Right lobe of liver (tissue), 6 donors: ENCODE measurements at regions not wholly inside any gene's neighbourhood (a gene's known extent, or its start where the extent isn't known, plus 50 kb on each side); places are given as distances from the start of the nearest gene placed in this dataset.

Experiments used
- ATAC-seq, 4 donors: fragments of 200-7000 bp; cut with Tn5 transposase; one replicate each; pipeline ENCODE4 v1.9.1; 2020; ENCODE audit warnings: mild to moderate bottlenecking in 4 of 4, moderate library complexity in 4 of 4
- DNase-seq, 3 donors: peaks; one replicate each; pipeline ENCODE4 v3.0.0-alpha.2; 2020
- H3K27ac ChIP-seq, 3 donors: fragments of 200-600 bp; one replicate each; pipeline ENCODE4 v1.8.0; 2022
- H3K27me3 ChIP-seq, 2 donors: fragments of 200-600 bp; one replicate each; pipeline ENCODE4 v1.8.0; 2022
- H3K36me3 ChIP-seq, 4 donors: fragments of 200-600 bp; sonication (generic) in 1 of 4; one replicate each; pipeline versions ENCODE4 v1.5.1 to v1.8.0; 2017 to 2022; ENCODE audit warnings: control low read depth in 1 of 4
- H3K4me1 ChIP-seq, 4 donors: fragments of 200-600 bp; sonication (generic) in 1 of 4; one replicate each; pipeline versions ENCODE4 v1.5.1 to v1.8.0; 2017 to 2022; ENCODE audit warnings: control low read depth in 1 of 4
- H3K4me3 ChIP-seq, 3 donors: fragments of 200-600 bp; one replicate each; pipeline ENCODE4 v1.8.0; 2022
- H3K9me3 ChIP-seq, 4 donors: fragments of 200-600 bp; sonication (generic) in 1 of 4; one replicate each; pipeline versions ENCODE4 v1.5.1 to v1.8.0; 2017 to 2022; ENCODE audit warnings: control low read depth in 1 of 4
- POLR2A ChIP-seq: fragments of 450-650 bp; IDR thresholded peaks from one replicate; pipeline ENCODE4 v1.6.1; 2017; ENCODE audit warnings: antibody characterized with exemption, mild to moderate bottlenecking
- WGBS: methylation state at CpG from one replicate; pipeline ENCODE4 v1.1.6; 2018; ENCODE audit warnings: low coverage, low lambda C conversion rate; ENCODE audit not compliant: insufficient coverage; ENCODE audit errors: missing lambda C conversion rate; 5-methylcytosine and 5-hydroxymethylcytosine counted together
- intact Hi-C, 2 donors: fragments of 100-400 bp; cut with DNase I; formaldehyde crosslinking; loops; one replicate each; pipeline versions ENCODE4 v1.11.2 to v1.14.1; 2022
- TF ChIP-seq, protein P1 (sequence below), 4 donors: fragments of 200-600 bp in 3 of 4; fragments of 450-650 bp in 1 of 4; IDR thresholded peaks; one replicate each; pipeline versions ENCODE4 v1.5.1 to v1.8.0; 2016 to 2022; ENCODE audit warnings: antibody characterized with exemption in 4 of 4, mild to moderate bottlenecking in 2 of 4
- donor health status: DM: no; HTN: yes; CAD: no.
- donor health status: DM: no; HTN: no; CAD: no.
- donor health status: DM: no; HTN: no; CAD: no.
- donor health status: DM: no; HTN: yes; CAD: no.
- donor health status: DM: no; HTN: yes; CAD: no.

DNA sequence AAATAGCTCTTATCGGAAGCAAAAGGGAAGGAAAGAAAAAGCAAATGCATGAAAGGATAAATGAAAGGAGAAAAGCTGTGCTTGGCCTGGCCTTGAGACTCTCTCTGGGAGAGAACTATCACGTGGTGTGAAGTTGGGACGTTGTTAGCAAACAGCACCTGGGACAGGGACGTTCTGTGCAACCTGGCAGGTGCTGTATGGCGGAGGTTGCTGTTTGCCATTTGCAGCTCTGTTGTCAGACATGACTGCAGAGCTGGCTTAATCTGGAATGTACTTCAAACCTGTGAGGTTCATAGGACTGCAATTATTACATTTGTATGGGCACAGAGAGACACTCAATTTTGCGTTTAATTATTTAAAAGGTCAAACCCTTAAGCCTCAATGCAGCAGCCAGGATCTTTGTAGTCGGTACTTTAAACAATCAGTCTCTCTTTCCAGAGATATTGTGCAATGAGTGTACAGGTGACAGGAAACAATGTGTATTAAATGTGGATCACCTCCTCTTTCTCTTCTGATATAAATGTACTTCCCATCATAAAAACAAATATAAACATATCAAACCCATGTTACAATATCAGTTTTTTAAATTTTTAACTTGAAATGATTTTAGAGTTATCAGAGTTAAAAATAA is 800.5 kb upstream of the KCND2 start:
- WGBS: 18% methylated on average over 6 of the region's 7 CpGs
- no peaks in the 10 kb centered on the region for H3K27me3 ChIP-seq
- H3K36me3 ChIP-seq: no peaks in the 10 kb centered on the region
- ATAC-seq: peak; percentile 80 to 98 (median 88)
- H3K27ac ChIP-seq: no peak overlapping the region
- intact Hi-C loops: no loop called here
- no peak for TF ChIP-seq POLR2A
- TF ChIP-seq, protein P1, sequence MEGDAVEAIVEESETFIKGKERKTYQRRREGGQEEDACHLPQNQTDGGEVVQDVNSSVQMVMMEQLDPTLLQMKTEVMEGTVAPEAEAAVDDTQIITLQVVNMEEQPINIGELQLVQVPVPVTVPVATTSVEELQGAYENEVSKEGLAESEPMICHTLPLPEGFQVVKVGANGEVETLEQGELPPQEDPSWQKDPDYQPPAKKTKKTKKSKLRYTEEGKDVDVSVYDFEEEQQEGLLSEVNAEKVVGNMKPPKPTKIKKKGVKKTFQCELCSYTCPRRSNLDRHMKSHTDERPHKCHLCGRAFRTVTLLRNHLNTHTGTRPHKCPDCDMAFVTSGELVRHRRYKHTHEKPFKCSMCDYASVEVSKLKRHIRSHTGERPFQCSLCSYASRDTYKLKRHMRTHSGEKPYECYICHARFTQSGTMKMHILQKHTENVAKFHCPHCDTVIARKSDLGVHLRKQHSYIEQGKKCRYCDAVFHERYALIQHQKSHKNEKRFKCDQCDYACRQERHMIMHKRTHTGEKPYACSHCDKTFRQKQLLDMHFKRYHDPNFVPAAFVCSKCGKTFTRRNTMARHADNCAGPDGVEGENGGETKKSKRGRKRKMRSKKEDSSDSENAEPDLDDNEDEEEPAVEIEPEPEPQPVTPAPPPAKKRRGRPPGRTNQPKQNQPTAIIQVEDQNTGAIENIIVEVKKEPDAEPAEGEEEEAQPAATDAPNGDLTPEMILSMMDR (IDR thresholded peaks at IDR 0.05): no peak
- H3K4me3 ChIP-seq: peak overlapping the region in 1 of 3 donors; percentile 19
- no peaks in the 10 kb centered on the region for H3K9me3 ChIP-seq
- peak in 2 of 3 donors; percentile 59 to 73 for DNase-seq
- H3K4me1 ChIP-seq: no peaks in the 10 kb centered on the region

DNA sequence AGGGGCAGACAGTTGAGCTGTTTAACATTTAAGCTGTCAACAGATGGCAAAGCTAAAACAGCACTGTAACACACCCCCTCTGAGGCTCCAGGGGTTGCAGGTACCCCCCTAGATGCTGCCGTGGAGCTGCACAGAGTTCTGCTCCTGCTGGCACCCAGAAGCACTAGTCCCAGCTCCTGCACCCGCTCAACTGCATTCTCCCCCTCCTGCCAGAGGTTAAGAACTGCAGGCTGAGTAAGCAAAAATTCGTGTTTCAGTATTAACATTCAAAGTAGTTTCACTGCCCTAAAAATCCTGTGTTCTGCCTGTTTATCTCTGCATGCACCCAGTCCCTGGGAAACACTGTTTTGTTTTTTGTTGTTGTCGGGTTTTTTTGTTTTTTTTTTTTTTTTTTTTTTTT is 790.8 kb upstream of the KCND2 start:
- Histone ChIP-seq H3K4me1 (no peaks in the 10 kb centered on the region), H3K4me3 (no peak overlapping the region), H3K27ac (no peak overlapping the region), H3K9me3 (no peaks in the 10 kb centered on the region), H3K36me3 (no peaks in the 10 kb centered on the region), H3K27me3 (no peaks in the 10 kb centered on the region)
- TF ChIP-seq POLR2A: no peak
- TF ChIP-seq, protein P1 (IDR thresholded peaks at IDR 0.05): peak; percentile 39 to 56 (median 52)
- intact Hi-C loops: no loop called here
- 9% methylated on average over 4 of the region's 4 CpGs for WGBS
- ATAC-seq (peak; percentile 92 to 94 (median 92)), DNase-seq (peak; percentile 38 to 59 (median 53))

DNA sequence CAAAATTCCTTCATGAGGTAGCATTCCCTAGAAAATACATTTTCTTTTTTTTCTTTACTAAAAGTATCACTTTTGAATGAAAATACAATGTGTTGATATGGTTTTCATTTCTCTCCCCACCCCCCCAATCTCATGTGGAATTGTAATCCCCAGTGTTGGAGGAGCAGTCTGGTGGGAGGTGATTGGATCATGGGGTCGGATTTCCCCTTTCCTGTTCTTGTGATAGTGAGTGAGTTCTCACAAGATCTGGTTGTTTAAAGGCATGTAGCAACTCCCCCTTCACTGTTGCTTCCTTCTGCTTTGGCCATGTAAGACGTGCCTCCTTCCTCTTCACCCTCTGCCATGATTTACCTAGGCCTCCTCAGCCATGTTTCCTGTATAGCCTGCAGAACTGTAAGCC is 790.3 kb upstream of the KCND2 start:
- no peaks in the 10 kb centered on the region for H3K36me3 ChIP-seq
- H3K4me1 ChIP-seq: no peaks in the 10 kb centered on the region
- DNase-seq (no peak), ATAC-seq (no peak)
- no peaks in the 10 kb centered on the region for H3K9me3 ChIP-seq
- no peaks in the 10 kb centered on the region for H3K27me3 ChIP-seq
- no peak overlapping the region for H3K27ac ChIP-seq
- no peak overlapping the region for H3K4me3 ChIP-seq
- 45% methylated on average over 2 of the region's 2 CpGs for WGBS
- TF ChIP-seq POLR2A: no peak
- TF ChIP-seq, protein P1 (IDR thresholded peaks at IDR 0.05): no peak
- intact Hi-C loops: no loop called here

DNA sequence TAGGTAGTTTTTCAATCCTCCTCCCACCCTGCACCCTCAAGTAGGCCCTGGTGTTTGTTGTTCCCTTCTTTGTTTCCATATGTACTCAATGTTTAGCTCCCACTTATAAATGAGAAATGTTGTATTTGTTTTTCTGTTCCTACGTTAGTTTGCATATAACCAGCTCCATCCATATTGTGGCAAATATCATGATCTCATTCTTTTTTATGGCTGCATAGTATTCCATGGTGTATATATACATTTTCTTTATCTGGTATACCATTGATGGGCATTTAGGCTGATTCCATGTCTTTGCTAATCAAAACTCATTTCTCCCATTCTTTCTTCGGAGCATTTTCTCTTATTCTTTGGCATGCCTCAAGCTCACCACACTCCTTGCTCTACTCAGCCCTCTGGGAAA is 789.6 kb upstream of the KCND2 start:
- TF ChIP-seq, protein P1 (IDR thresholded peaks at IDR 0.05): no peak
- TF ChIP-seq POLR2A: no peak
- 92% methylated on average over 2 of the region's 2 CpGs for WGBS
- intact Hi-C loops: no loop called here

More for the DNA sequence above, 789.6 kb upstream of the KCND2 start:
- Histone ChIP-seq H3K4me1 (no peaks in the 10 kb centered on the region), H3K4me3 (no peak overlapping the region), H3K27me3 (no peaks in the 10 kb centered on the region), H3K36me3 (no peaks in the 10 kb centered on the region), H3K9me3 (no peaks in the 10 kb centered on the region), H3K27ac (no peak overlapping the region)
- no peak for DNase-seq
- no peak for ATAC-seq
